HG03135 (cell line): ENCODE measurements at regions not wholly inside any gene's neighbourhood (a gene's known extent, or its start where the extent isn't known, plus 50 kb on each side); places are given as distances from the start of the nearest gene placed in this dataset.

Experiments used
- ATAC-seq: cut with Tn5 transposase; IDR thresholded peaks from one replicate; pipeline ENCODE4 v1.9.1; 2021; ENCODE audit warnings: mild to moderate bottlenecking, moderate library complexity; ENCODE audit not compliant: unreplicated experiment

DNA sequence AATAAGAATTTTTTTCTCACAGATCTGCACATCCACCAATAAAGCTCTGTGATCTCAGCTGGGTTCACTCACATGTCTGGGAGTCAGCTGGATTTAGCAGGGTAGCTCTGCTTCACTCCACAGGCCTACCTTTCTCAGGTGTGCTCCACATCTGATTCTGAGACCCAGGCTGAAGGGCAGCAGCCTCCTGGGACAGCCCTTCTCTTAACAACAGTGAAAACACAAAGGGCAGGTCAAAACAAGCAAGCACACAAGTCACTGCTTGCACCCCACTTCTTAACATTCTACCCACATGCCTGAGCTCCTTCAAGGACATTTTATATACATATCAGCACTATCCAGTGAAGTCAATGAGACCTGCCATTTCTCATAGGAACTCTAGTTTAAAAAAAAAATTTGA, 96.0 kb upstream of the MAP3K4 start:
- ATAC-seq, result no peak

DNA sequence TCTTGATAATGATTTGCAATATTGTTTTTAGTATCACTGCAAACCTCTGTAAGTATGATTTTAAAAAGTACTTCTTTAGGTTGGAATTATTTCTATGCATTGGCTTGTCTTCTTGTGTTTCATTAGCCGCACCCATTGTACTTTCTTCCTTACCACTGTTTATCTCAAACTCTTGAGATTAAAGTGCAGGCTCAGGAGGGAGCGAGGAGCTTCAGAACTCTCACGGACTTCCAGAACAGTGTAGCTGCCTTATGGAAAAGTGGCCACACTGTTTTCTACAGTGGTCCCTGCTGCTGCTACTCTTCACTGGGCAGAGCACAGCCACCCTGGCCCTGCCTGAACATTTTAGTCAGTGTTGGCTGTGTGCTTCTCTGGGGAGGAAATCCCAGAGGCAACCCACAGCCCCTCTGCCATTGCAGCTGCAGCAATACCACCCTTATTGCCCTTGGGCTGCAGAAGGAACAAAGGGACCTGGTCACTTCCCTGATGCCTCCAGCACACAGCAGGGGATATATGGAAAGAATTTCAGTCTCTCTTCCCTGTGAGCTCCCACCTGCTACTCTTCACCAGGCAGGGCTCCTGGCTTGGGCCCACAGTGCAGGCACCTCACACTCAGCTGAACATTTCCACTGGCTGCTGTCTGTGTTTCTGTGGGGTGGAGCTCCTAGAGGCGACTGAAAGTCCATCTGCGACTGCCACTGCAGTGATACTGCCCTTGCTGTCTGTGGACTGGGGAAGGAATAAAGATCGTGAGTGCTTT, 91.7 kb upstream of the MAP3K4 start:
- no peak for ATAC-seq

DNA sequence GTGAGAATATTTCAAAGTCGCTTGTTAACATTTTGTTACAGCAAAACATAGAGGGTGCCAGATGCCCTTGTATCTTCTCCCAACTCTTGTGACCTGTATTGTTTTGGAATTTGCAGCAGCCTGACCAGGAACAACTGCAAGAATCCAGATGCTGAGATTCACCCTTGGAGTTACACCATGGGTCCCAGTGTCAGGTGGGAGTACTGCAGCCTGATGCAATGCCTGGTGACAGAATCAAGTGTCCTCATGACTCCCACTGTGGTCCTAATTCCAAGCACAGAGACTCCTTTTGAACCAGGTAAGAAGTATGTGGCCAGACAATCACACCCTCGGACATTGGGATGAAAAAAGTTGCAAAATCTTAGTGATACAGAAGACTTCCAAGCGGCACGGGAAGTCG, 79.6 kb upstream of the MAP3K4 start:
- ATAC-seq, result no peak

DNA sequence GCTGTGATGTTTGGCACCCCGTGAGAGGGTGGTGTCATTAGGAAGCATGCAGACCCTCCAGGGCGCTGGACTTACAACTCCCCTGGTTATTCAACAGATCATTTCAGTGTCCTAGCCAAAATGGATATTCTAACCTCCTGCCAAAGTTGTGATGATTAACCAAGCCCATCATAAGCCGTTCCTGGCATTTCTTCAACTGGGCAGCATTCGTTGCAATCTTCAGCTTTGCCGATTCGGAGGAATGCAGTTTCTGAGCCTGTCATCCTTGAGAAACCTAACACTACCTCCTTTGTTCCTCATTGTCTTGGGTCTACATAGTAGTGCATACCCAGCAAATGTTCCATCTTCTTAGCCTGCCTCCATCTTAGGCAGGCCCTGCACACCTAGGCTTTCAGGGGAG, 79.2 kb upstream of the MAP3K4 start:
- ATAC-seq, result no peak

DNA sequence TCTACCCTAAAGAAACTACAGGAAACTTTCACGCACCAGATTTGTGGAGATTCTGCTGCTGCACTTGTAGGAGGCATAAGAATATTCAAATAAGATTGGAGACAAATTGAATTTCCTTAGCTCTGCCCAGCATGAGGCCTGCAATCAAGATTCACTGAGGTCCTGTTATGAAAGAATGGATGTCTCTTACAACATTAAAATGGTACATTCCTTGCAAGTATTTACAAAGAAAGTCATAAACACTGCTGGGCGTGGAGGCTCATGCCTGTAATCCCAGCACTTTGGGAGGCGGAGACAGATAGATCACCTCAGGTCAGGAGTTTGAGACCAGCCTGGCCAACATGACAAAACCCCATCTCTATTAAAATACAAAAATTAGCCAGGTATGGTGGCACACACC, 74.0 kb upstream of the MAP3K4 start:
- ATAC-seq, result no peak

DNA sequence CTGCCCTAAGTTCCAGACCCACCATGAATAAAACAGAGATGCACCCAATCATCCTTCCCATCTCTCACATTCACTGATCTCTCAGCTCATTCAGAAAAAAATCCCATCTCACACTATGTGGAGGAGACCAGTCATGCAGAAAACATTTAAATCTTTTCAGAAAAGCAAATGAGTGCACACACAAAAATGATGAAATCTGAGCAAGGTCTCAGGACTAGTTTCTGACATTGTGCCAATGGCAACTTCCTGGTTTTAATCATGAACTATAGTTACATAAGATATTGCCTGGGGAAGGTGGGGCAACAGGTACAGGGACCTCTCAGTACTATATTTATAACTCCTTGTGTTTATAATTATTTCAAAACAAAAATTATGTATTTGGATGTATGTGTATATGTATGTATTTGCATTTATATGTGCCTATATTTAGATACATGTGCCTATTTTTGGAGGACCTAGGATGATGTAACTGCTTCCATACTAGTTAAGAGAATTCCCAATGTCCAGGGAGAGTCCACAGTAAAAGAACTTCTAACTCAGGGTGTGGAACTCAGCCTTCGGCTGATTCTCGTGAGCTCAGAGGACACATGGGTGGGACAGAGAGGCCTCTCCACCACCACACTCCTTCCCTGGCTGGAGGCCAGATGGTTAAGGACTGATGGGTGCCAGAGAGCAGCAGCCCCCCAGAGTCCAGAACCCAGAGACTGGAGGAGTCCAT, 71.7 kb upstream of the MAP3K4 start:
- no peak for ATAC-seq

DNA sequence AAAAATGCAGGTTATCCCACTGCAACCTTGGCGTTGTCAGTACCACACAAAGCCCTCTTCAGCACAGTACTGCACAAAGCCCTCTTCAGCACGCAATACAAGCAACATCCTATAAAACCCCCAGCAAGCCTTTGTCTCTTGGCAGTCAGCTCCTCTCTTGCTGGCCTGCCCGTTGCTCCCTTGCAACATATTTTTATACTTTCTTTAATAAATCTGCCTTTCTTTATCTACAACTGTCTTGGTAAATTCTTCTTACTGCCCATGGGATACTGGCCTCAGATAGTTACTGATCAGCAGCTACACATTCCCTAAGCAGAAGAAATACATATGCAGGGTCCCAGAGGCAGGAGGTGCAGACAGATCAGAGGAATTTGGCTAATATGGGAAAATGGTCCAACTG, 70.5 kb upstream of the MAP3K4 start:
- no peak for ATAC-seq

DNA sequence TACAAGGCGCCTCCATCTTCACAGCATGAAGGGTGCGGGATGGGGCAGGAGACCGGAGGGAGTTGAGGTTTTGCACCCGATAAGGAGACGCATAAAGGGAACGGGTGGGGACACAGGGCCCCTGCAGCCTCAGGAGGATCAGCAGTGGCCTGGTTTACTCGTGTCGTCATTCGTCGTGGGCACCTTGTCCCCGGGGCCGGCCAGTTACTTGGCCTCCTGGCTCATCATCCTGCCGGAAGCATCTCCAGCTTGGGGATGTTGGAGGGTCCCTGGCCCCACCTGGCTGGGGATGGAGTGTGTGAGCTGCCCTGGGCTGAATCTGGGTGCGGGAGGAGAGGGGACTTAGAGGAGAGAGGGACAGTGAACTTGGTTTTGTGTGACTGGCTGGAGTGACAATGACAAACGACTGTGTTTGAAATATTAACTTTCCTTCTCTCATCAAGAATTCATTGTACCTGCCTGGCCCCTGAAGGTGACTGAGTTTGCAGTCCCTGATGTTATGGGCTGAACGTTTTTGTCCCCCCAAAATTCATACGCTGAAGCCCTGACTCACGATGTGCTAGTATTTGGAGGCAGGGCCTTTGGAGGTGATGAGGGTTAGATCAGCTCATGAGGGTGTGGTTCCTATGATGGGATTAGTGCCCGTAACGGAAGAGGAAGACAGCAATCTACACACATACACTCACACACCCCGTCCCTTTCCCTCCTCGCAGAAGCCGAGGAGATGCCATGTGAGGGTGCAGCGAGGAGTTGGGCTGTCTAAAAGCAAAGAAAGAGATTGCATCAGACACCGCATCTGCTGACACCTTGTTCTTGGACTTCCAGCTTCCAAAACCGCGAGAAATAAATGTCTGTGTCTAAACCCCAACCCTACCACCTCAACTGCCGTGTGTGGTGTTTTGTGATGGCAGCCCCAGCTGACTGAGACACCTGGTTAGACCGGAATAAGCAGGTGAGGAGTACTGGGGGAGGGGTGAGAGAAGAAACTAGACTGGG, 65.0 kb upstream of the MAP3K4 start:
- ATAC-seq, result no peak

DNA sequence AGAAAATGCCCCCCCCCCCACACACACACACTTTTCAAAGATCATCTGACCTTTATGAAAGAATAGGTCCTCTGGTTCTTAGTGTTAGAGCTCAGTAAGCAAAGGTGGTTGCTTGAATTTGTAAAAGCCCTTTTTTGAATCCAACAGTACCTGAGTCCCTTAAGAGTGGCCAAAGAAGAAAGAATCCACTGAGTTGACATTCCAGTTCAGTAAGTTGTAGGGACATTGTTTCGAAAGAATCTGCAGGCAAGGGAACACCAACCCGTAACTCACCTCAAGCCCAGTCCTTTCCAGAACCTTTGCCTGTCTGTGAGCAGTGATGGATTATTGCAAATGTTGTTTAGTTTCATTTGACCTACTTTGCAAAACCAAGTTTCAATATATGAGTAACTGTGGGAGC, 64.2 kb upstream of the MAP3K4 start:
- no peak for ATAC-seq

DNA sequence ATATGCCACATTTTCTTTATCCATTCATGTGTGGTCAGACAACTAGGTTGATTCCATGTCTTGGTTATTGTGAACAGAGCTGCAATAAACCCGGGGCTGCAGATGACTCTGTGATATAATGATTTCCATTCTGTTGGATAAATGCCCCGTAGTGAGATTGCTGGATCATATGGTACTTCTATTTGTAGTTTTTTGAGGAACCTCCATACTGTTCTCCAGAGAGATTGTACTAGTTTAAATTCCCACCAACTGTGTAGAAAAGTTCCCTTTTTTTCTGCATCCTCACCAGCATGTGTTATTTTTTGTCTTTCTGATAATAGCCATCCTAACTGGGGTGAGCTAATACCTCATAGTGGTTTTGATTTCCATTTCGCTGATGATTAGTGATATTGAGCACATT, 62.2 kb upstream of the MAP3K4 start:
- ATAC-seq, result no peak

DNA sequence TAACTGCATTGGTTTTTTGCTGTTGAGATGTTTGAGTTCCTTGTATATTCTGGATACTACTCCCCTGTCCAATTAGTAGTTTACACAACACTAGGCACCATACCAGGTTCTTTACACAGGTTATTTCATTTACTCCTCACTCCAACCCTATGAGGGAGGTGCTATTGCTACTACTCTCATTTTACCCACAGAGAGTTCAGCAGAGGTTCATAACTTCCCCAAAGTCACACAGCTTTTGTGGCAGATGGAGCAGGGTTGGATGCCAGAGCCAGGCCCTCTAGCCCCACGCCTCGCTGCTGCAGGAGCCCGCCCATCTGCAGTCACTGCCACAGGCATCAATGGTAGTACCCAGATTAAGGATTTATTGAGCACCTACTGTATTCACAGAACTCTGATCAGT, 61.7 kb upstream of the MAP3K4 start:
- no peak for ATAC-seq

DNA sequence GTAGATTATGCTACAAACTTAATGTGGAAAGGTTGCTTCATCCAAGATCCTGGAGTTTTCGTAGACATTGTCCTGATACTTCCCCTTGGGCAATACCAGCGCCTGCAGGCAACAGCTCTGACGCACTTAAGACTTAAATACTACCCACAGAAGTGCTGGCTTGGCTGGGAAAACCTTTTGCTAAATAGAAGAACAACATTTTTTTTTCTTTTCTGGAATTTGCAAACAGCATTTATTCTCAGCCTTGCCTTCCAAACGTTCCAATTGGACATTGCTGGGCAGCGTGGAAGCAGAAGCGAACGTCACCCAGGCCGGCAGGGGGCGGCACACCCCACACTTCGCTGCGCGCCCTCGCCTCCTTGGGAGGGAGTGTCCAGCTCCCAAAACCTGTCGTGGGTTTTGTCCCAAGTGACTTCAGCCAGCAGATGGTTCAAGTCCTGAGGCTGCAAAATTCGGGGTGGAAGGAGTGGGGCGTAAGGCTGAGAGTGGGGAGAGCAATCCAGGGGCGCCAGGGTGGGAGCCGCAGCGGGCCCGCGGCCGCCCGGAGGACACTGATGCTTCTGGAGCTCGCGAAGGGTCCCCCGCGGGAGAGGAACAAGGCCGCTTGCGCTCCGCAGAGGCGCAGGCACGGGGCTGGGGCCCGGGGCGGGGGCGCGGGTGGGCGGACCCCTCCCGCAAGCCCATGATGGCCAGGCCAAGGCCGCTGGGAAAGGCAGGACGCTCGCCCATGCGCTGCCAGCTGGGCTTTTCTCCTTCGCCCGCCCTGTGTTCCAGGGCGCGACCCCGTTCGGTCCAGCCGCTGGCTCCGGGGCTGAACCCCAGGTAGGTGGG, 60.8 kb upstream of the MAP3K4 start:
- peak; percentile 90 for ATAC-seq

DNA sequence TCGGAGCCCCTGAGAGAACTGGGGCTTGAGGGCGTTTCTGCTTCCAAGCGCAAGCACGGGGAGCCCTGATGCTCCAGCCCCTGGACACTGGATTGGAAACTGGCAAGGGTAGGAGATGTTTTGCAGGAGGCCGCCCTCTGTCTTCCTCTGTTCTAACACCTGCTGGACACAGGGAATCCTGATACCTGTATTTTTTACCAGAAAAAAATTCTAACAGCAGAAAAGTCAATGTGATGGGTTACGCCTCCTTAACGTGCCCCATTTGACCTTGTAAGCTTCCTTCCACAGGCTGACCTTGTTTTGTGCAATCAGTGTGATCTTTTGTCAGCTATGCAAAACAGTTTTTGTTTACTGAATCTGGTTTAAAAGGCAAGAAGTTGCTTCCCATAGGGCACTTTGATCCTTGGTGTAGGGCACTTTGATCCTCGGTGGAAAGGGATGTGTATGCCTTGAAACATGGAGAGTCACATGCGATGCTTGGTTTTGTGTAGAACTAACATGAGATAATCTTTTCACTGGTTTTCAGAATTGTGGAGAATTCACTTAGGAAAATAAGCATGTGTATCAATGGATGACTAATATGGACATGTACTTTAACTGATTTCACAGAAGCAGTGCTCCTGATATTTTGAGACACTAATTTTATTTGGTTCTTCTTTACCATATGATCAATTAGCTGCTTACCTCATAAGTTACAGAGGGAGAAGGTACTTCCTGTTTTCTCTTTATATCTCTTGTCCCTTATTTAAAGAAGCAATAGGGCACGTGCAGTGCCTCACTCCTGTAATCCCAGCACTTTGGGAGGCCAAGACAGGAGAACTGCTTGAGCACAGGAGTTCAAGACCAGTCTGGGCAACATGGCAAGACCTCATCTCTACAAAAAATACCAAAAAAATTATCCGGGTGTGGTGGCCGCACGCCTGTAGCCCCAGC, 59.9 kb upstream of the MAP3K4 start:
- ATAC-seq, result peak; percentile 6

DNA sequence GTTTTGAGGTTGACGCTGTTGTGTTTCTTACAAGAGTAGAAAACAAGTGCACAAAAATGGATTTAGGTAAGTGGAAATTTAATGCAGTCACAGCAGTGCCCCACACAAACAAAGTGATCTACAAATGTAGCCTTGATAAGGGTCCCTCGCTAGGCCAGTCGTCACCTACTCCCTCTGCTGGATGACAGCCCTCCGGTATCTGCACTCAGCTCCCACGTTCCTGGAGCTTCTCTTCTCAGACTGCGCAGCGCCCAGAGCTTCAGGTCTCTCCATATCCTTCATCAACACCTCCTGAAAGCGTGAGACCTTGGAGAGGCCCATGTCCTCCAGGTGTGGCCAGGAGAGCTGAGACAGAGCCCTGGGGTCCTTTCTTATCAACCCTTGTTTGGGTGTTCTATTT, 58.3 kb upstream of the MAP3K4 start:
- ATAC-seq, result no peak

DNA sequence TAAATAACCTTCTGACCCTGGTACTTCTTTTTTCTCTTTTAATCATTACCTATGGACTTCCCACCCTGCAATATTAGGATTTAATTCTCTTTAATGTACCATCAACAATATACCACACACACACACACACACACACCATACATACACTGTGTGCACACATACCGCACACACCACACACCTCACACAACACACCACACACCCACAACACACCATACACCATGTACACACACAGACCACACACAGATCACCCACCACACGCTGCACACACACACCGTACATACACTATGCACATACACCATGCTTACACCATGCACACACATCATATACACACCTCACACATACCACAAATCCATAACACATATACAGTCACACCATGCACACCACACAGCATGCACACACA, 57.4 kb upstream of the MAP3K4 start:
- ATAC-seq, result no peak

DNA sequence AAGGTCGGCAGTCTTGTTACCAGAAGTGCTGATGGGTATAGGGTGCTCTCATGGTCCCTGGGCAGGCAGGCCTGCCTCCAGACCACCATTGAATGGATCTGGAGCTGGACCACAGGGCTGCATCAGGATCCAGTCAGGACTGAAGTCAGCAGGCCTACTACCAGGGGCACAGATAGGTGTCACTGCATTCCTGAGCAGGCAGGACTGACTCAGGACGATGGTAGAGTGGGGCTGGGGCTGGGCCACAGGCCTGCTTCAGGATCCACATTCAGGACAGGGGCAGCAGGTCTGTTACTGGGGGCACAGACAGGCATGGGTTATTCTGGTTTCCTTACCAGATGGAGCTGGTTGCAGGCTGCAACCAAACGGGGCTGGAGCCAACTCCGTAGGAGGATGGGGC, 51.4 kb upstream of the MAP3K4 start:
- ATAC-seq, result no peak
